PC-9 (cell line): ENCODE measurements at regions not wholly inside any gene's neighbourhood (a gene's known extent, or its start where the extent isn't known, plus 50 kb on each side); places are given as distances from the start of the nearest gene placed in this dataset.

Experiments
- BruUV-seq: library from RNA; stranded (reverse); fragments of 400-500 nt; replicated peaks from 2 replicates; lab custom pipeline; 2021; lab: Mats Ljungman, UMichigan
- CTCF ChIA-PET: fragments of 300-600 bp; sonication (Branson Sonifier 250); formaldehyde crosslinking; loops from one replicate; lab custom pipeline; 2022; ENCODE audit warnings: antibody characterized with exemption; lab: Charles Lee
- POLR2A ChIA-PET: fragments of 300-600 bp; sonication (Branson Sonifier 250); formaldehyde crosslinking; loops from one replicate; lab custom pipeline; 2022; ENCODE audit warnings: antibody characterized with exemption; ENCODE audit not compliant: unreplicated experiment; lab: Charles Lee
- DNase-seq, 2 experiments: peaks; one replicate each; pipeline versions ENCODE4 v3.0.0 to v3.0.0-alpha.2; 2015 to 2022; ENCODE audit warnings: mixed read lengths in 1 of 2
- H2AFZ ChIP-seq: fragments of 200-600 bp; sonication (generic); 2 replicates; pipeline ENCODE4 v1.8.1; 2017; ENCODE audit warnings: antibody characterized with exemption
- H3F3A ChIP-seq: fragments of 200-600 bp; sonication (generic); 2 replicates; pipeline ENCODE4 v1.8.1; 2017; ENCODE audit warnings: antibody characterized with exemption, mild to moderate bottlenecking, low read depth; ENCODE audit not compliant: insufficient read depth
- H3K27ac ChIP-seq: fragments of 200-600 bp; sonication (generic); 2 replicates; pipeline ENCODE4 v1.6.1; 2016; ENCODE audit warnings: mixed run types
- H3K27me3 ChIP-seq: fragments of 200-600 bp; sonication (generic); 2 replicates; pipeline ENCODE4 v1.6.1; 2016; ENCODE audit warnings: low read depth, mixed run types; ENCODE audit not compliant: insufficient read depth
- H3K36me3 ChIP-seq: fragments of 200-600 bp; sonication (generic); 2 replicates; pipeline ENCODE4 v1.6.1; 2016; ENCODE audit warnings: low read depth, mixed run types
- H3K4me1 ChIP-seq: fragments of 200-600 bp; sonication (generic); replicated peaks from 2 replicates; pipeline ENCODE4 v1.6.1; 2016; ENCODE audit warnings: mixed run types; ENCODE audit not compliant: insufficient read depth
- H3K4me2 ChIP-seq: fragments of 200-600 bp; sonication (generic); 2 replicates; pipeline ENCODE4 v1.6.1; 2017; ENCODE audit warnings: mixed run types
- H3K4me3 ChIP-seq: fragments of 200-600 bp; sonication (generic); 2 replicates; pipeline ENCODE4 v1.6.1; 2016; ENCODE audit warnings: mixed run types
- H3K79me2 ChIP-seq: fragments of 200-600 bp; sonication (generic); 2 replicates; pipeline ENCODE4 v1.6.1; 2017; ENCODE audit warnings: low read depth, mixed run types
- H3K9me2 ChIP-seq: fragments of 200-600 bp; sonication (generic); 2 replicates; pipeline ENCODE4 v1.8.1; 2017; ENCODE audit warnings: mild to moderate bottlenecking; ENCODE audit not compliant: insufficient read depth
- H3K9me3 ChIP-seq: fragments of 200-600 bp; sonication (generic); 2 replicates; pipeline ENCODE4 v1.8.1; 2016; ENCODE audit warnings: low read depth; ENCODE audit not compliant: insufficient read depth
- H4K20me1 ChIP-seq: fragments of 200-600 bp; sonication (generic); 2 replicates; pipeline ENCODE4 v1.8.1; 2017; ENCODE audit not compliant: insufficient read depth
- CTCF ChIP-seq: fragments of 200-600 bp; sonication (generic); conservative IDR thresholded peaks from 2 replicates; pipeline ENCODE4 v1.6.1; 2017; ENCODE audit warnings: mixed run types, antibody characterized with exemption, mild to moderate bottlenecking, moderate library complexity
- EZH2 ChIP-seq: fragments of 200-600 bp; sonication (generic); IDR thresholded peaks from 2 replicates; pipeline ENCODE4 v1.8.0; 2017; ENCODE audit warnings: antibody characterized with exemption, low read depth
- intact Hi-C: fragments of 100-400 bp; cut with micrococcal nuclease; formaldehyde crosslinking; loops from one replicate; pipeline ENCODE4 v1.10.0; 2022; ENCODE audit not compliant: unreplicated experiment

GRCh38 chr21:32070126-32070525 is 197.3 kb downstream of the HUNK start:
- no peak for DNase-seq
- intact Hi-C loops: no loop called here
- no peak overlapping the region for H3K27ac ChIP-seq
- no peaks in the 10 kb centered on the region for H3K9me2 ChIP-seq
- no peak overlapping the region for H3K4me2 ChIP-seq
- no peaks in the 10 kb centered on the region for H3K4me1 ChIP-seq
- no peak overlapping the region for H2AFZ ChIP-seq
- H3K79me2 ChIP-seq: no peaks in the 10 kb centered on the region
- TF ChIP-seq EZH2: no peak
- TF ChIP-seq CTCF: no peak
- no peaks in the 10 kb centered on the region for H3F3A ChIP-seq
- no peak overlapping the region for H3K4me3 ChIP-seq
- peaks cover 28% of the 10 kb centered on the region for H3K27me3 ChIP-seq
- H3K9me3 ChIP-seq: no peaks in the 10 kb centered on the region
- POLR2A ChIA-PET: no interaction called here
- CTCF ChIA-PET: no interaction called here
- no peaks in the 10 kb centered on the region for H3K36me3 ChIP-seq
- no TSS peak for BruUV-seq
- no peaks in the 10 kb centered on the region for H4K20me1 ChIP-seq

GRCh38 chr21:32065654-32066053 is 192.8 kb downstream of the HUNK start:
- Histone ChIP-seq H3K36me3 (no peaks in the 10 kb centered on the region), H3K4me2 (no peak overlapping the region), H4K20me1 (no peaks in the 10 kb centered on the region), H3K9me3 (no peaks in the 10 kb centered on the region), H3F3A (no peaks in the 10 kb centered on the region), H2AFZ (no peak overlapping the region), H3K4me1 (no peaks in the 10 kb centered on the region), H3K27ac (no peak overlapping the region), H3K27me3 (no peaks in the 10 kb centered on the region), H3K79me2 (no peaks in the 10 kb centered on the region), H3K9me2 (no peaks in the 10 kb centered on the region), H3K4me3 (no peak overlapping the region)
- BruUV-seq: no TSS peak
- TF ChIP-seq EZH2: no peak
- TF ChIP-seq CTCF: no peak
- POLR2A ChIA-PET: no interaction called here
- DNase-seq: no peak
- CTCF ChIA-PET: no interaction called here
- intact Hi-C loops: no loop called here

- POLR2A ChIA-PET: no interaction called here
- no peaks in the 10 kb centered on the region for H3F3A ChIP-seq
- no peak overlapping the region for H3K27ac ChIP-seq
- CTCF ChIA-PET: no interaction called here
- H4K20me1 ChIP-seq: no peaks in the 10 kb centered on the region
- H3K9me3 ChIP-seq: no peaks in the 10 kb centered on the region
- no peaks in the 10 kb centered on the region for H3K9me2 ChIP-seq
- TF ChIP-seq EZH2: no peak
- intact Hi-C loops: no loop called here
- no peak overlapping the region for H2AFZ ChIP-seq
- no peak for DNase-seq
- H3K4me3 ChIP-seq: no peak overlapping the region
- no peaks in the 10 kb centered on the region for H3K4me1 ChIP-seq
- H3K27me3 ChIP-seq: no peaks in the 10 kb centered on the region
- BruUV-seq: no TSS peak
- H3K79me2 ChIP-seq: no peaks in the 10 kb centered on the region
- H3K36me3 ChIP-seq: no peaks in the 10 kb centered on the region
- H3K4me2 ChIP-seq: no peak overlapping the region
Observed at GRCh38 chr21:32064281-32064910, 191.6 kb downstream of the HUNK start.
